ENCODE measurements at regions not wholly inside any gene's neighbourhood (a gene's known extent, or its start where the extent isn't known, plus 50 kb on each side); places are given as distances from the start of the nearest gene placed in this dataset.

- no TSS peak for BruUV-seq (replicated peaks)
- H3K36me3 ChIP-seq (ENCODE audit: control insufficient read depth, insufficient read depth, low read length): no peaks in the 10 kb centered on the region
- in situ Hi-C loops (cut with HindIII; ENCODE audit: low pct_unique_long_range_greater_than_20kb, low sequenced_read_pairs): no loop called here
- H3K9me3 ChIP-seq (ENCODE audit: control insufficient read depth, insufficient read depth, low read depth, low read length): no peaks in the 10 kb centered on the region
- no peaks in the 10 kb centered on the region for H3K4me1 ChIP-seq (ENCODE audit: control insufficient read depth, insufficient read depth, low read length)
- intact Hi-C loops (cut with micrococcal nuclease; ENCODE audit: unreplicated experiment): no loop called here
- no peak overlapping the region for H3K27ac ChIP-seq (ENCODE audit: low read length)
- no peak for ATAC-seq
- H3K27me3 ChIP-seq (ENCODE audit: control insufficient read depth, insufficient read depth, low read length): no peaks in the 10 kb centered on the region
- ChIA-PET POLR2A (no interaction called here), CTCF (no interaction called here)
- DNase-seq (ENCODE audit: low read depth, low spot score): no peak
- H3K4me3 ChIP-seq (ENCODE audit: low read depth in 2 of 2, low read length in 2 of 2): no peak overlapping the region
- TF ChIP-seq POLR2AphosphoS5 (IDR thresholded peaks at IDR 0.05; ENCODE audit: low read depth, low read length): no peak
- no peak for TF ChIP-seq CTCF (IDR thresholded peaks at IDR 0.05)
- TF ChIP-seq TCF7L2 (IDR thresholded peaks at IDR 0.05; ENCODE audit: low read depth, low read length): no peak
- TF ChIP-seq REST (IDR thresholded peaks at IDR 0.05; ENCODE audit: insufficient read depth in 1 of 2, low read depth in 2 of 2, low read length in 1 of 2): no peak
- TF ChIP-seq SIN3A (IDR thresholded peaks at IDR 0.05; ENCODE audit: borderline replicate concordance, insufficient read depth, low read depth, low read length): no peak
These were observed 211.4 kb downstream of the SLIT2 start for GRCh38 chr4:20463176-20463430.

GRCh38 chr4:20464381-20464780 is 212.7 kb downstream of the SLIT2 start:
- in situ Hi-C loops (cut with HindIII; ENCODE audit: low pct_unique_long_range_greater_than_20kb, low sequenced_read_pairs) (no loop called here), intact Hi-C loops (cut with micrococcal nuclease; ENCODE audit: unreplicated experiment) (no loop called here)
- no peak overlapping the region for H3K27ac ChIP-seq (ENCODE audit: low read length)
- H3K36me3 ChIP-seq (ENCODE audit: control insufficient read depth, insufficient read depth, low read length): no peaks in the 10 kb centered on the region
- POLR2A ChIA-PET: no interaction called here
- CTCF ChIA-PET: no interaction called here
- no peak overlapping the region for H3K4me3 ChIP-seq (ENCODE audit: low read depth in 2 of 2, low read length in 2 of 2)
- DNase-seq (ENCODE audit: low read depth, low spot score) (no peak), ATAC-seq (no peak)
- no peak for TF ChIP-seq SIN3A (IDR thresholded peaks at IDR 0.05; ENCODE audit: borderline replicate concordance, insufficient read depth, low read depth, low read length)
- TF ChIP-seq REST (IDR thresholded peaks at IDR 0.05; ENCODE audit: insufficient read depth in 1 of 2, low read depth in 2 of 2, low read length in 1 of 2): no peak
- no peak for TF ChIP-seq CTCF (IDR thresholded peaks at IDR 0.05)
- no peak for TF ChIP-seq POLR2AphosphoS5 (IDR thresholded peaks at IDR 0.05; ENCODE audit: low read depth, low read length)
- BruUV-seq (replicated peaks): no TSS peak
- H3K27me3 ChIP-seq (ENCODE audit: control insufficient read depth, insufficient read depth, low read length): no peaks in the 10 kb centered on the region
- no peaks in the 10 kb centered on the region for H3K4me1 ChIP-seq (ENCODE audit: control insufficient read depth, insufficient read depth, low read length)
- H3K9me3 ChIP-seq (ENCODE audit: control insufficient read depth, insufficient read depth, low read depth, low read length): no peaks in the 10 kb centered on the region
